ENCODE measurements at regions not wholly inside any gene's neighbourhood (a gene's known extent, or its start where the extent isn't known, plus 50 kb on each side); places are given as distances from the start of the nearest gene placed in this dataset.
"Not testable (repeated sequence)": the region's sequence is repeated elsewhere in the genome, so short reads cannot be mapped to it uniquely, and the experiment has no call there.

- H3K36me3 ChIP-seq, result no peaks in the 10 kb centered on the region
- H3K9me3 ChIP-seq, result no peaks in the 10 kb centered on the region
- no peaks in the 10 kb centered on the region for H3K4me1 ChIP-seq (ENCODE audit: control insufficient read depth in 1 of 2, low read depth in 2 of 2)
- no peak for ATAC-seq (ENCODE audit: insufficient number of reproducible peaks, low FRiP score, low read depth)
- DNase-seq (ENCODE audit: low spot score), result no peak
- TF ChIP-seq CTCF (IDR thresholded peaks at IDR 0.05), result no peak
- H3K27ac ChIP-seq, result no peak overlapping the region
- no peak overlapping the region for H3K4me3 ChIP-seq
- H3K27me3 ChIP-seq (replicated peaks; ENCODE audit: insufficient read depth), result no peaks in the 10 kb centered on the region
Observed at GRCh38 chr12:90808568-90808967, 146.4 kb downstream of the CCER1 start.

- Histone ChIP-seq H3K9me3 (no peaks in the 10 kb centered on the region), H3K4me3 (no peak overlapping the region), H3K27me3 (replicated peaks; ENCODE audit: insufficient read depth) (no peaks in the 10 kb centered on the region), H3K36me3 (no peaks in the 10 kb centered on the region), H3K27ac (no peak overlapping the region), H3K4me1 (ENCODE audit: control insufficient read depth in 1 of 2, low read depth in 2 of 2) (no peaks in the 10 kb centered on the region)
- ATAC-seq (ENCODE audit: insufficient number of reproducible peaks, low FRiP score, low read depth) (no peak), DNase-seq (ENCODE audit: low spot score) (no peak)
- no peak for TF ChIP-seq CTCF (IDR thresholded peaks at IDR 0.05)
Observed at GRCh38 chr12:90802727-90803126, 152.2 kb downstream of the CCER1 start.

- H3K9me3 ChIP-seq, result no peaks in the 10 kb centered on the region
- H3K36me3 ChIP-seq, result no peaks in the 10 kb centered on the region
- TF ChIP-seq CTCF (IDR thresholded peaks at IDR 0.05), result no peak
- H3K27ac ChIP-seq, result no peak overlapping the region
- DNase-seq (ENCODE audit: low spot score) (no peak), ATAC-seq (ENCODE audit: insufficient number of reproducible peaks, low FRiP score, low read depth) (no peak)
- no peak overlapping the region for H3K4me3 ChIP-seq
- no peaks in the 10 kb centered on the region for H3K4me1 ChIP-seq (ENCODE audit: control insufficient read depth in 1 of 2, low read depth in 2 of 2)
- H3K27me3 ChIP-seq (replicated peaks; ENCODE audit: insufficient read depth), result no peaks in the 10 kb centered on the region
Observed at GRCh38 chr12:90801776-90802175, 153.2 kb downstream of the CCER1 start.

GRCh38 chr12:90794212-90794611 is 160.8 kb downstream of the CCER1 start:
- no peak overlapping the region for H3K4me3 ChIP-seq

GRCh38 chr12:90792718-90793117 is 162.3 kb downstream of the CCER1 start:
- H3K36me3 ChIP-seq; DNase-seq (ENCODE audit: low spot score); H3K4me1 ChIP-seq (ENCODE audit: control insufficient read depth in 1 of 2, low read depth in 2 of 2); H3K9me3 ChIP-seq; H3K4me3 ChIP-seq; ATAC-seq (ENCODE audit: insufficient number of reproducible peaks, low FRiP score, low read depth); H3K27ac ChIP-seq; H3K27me3 ChIP-seq (replicated peaks; ENCODE audit: insufficient read depth): not testable (repeated sequence)

More at GRCh38 chr12:90794212-90794611, 160.8 kb downstream of the CCER1 start:
- Histone ChIP-seq H3K27me3 (replicated peaks; ENCODE audit: insufficient read depth) (no peaks in the 10 kb centered on the region), H3K9me3 (no peaks in the 10 kb centered on the region), H3K27ac (no peak overlapping the region), H3K4me1 (ENCODE audit: control insufficient read depth in 1 of 2, low read depth in 2 of 2) (no peaks in the 10 kb centered on the region), H3K36me3 (no peaks in the 10 kb centered on the region)
- TF ChIP-seq CTCF (IDR thresholded peaks at IDR 0.05), result no peak
- DNase-seq (ENCODE audit: low spot score) (no peak), ATAC-seq (ENCODE audit: insufficient number of reproducible peaks, low FRiP score, low read depth) (no peak)

GRCh38 chr12:90791445-90791844 is 163.5 kb downstream of the CCER1 start:
- H3K27me3 ChIP-seq (replicated peaks; ENCODE audit: insufficient read depth), result no peaks in the 10 kb centered on the region
- H3K27ac ChIP-seq, result no peak overlapping the region
- no peaks in the 10 kb centered on the region for H3K9me3 ChIP-seq
- H3K4me1 ChIP-seq (ENCODE audit: control insufficient read depth in 1 of 2, low read depth in 2 of 2), result no peaks in the 10 kb centered on the region
- no peak for TF ChIP-seq CTCF (IDR thresholded peaks at IDR 0.05)
- no peaks in the 10 kb centered on the region for H3K36me3 ChIP-seq
- H3K4me3 ChIP-seq, result no peak overlapping the region
- no peak for ATAC-seq (ENCODE audit: insufficient number of reproducible peaks, low FRiP score, low read depth)
- DNase-seq (ENCODE audit: low spot score), result no peak
